ENCODE measurements at regions not wholly inside any gene's neighbourhood (a gene's known extent, or its start where the extent isn't known, plus 50 kb on each side); places are given as distances from the start of the nearest gene placed in this dataset.

GRCh38 chr2:43116988-43117387, 109.4 kb downstream of the ZFP36L2 start:
- DNase-seq (ENCODE audit: insufficient read length, low spot score) = no peak
- FAIRE-seq = no peak
- no peak for TF ChIP-seq CTCF (IDR thresholded peaks at IDR 0.05; ENCODE audit: insufficient read depth, missing control alignments)

- TF ChIP-seq CTCF (IDR thresholded peaks at IDR 0.05; ENCODE audit: insufficient read depth, missing control alignments) = no peak
- no peak for DNase-seq (ENCODE audit: insufficient read length, low spot score)
- no peak for FAIRE-seq
These were observed 110.5 kb downstream of the ZFP36L2 start for GRCh38 chr2:43115881-43116280.

GRCh38 chr2:43114210-43114609, 112.2 kb downstream of the ZFP36L2 start:
- no peak for FAIRE-seq
- TF ChIP-seq CTCF (IDR thresholded peaks at IDR 0.05; ENCODE audit: insufficient read depth, missing control alignments) = no peak
- no peak for DNase-seq (ENCODE audit: insufficient read length, low spot score)

- DNase-seq (ENCODE audit: insufficient read length, low spot score) = no peak
- FAIRE-seq = no peak
- TF ChIP-seq CTCF (IDR thresholded peaks at IDR 0.05; ENCODE audit: insufficient read depth, missing control alignments) = no peak
These were observed 114.4 kb downstream of the ZFP36L2 start for GRCh38 chr2:43111788-43112554.

- DNase-seq (ENCODE audit: insufficient read length, low spot score) = no peak
- no peak for FAIRE-seq
- TF ChIP-seq CTCF (IDR thresholded peaks at IDR 0.05; ENCODE audit: insufficient read depth, missing control alignments) = no peak
These were observed 115.9 kb downstream of the ZFP36L2 start for GRCh38 chr2:43110442-43110871.

GRCh38 chr2:43109261-43109743, 117.1 kb downstream of the ZFP36L2 start:
- no peak for TF ChIP-seq CTCF (IDR thresholded peaks at IDR 0.05; ENCODE audit: insufficient read depth, missing control alignments)
- DNase-seq (ENCODE audit: insufficient read length, low spot score) = no peak
- no peak for FAIRE-seq

- DNase-seq (ENCODE audit: insufficient read length, low spot score) (no peak), FAIRE-seq (no peak)
- TF ChIP-seq CTCF (IDR thresholded peaks at IDR 0.05; ENCODE audit: insufficient read depth, missing control alignments) = no peak
These were observed 118.7 kb downstream of the ZFP36L2 start for GRCh38 chr2:43107679-43108078.
